HG02852 (cell line): ENCODE measurements at regions not wholly inside any gene's neighbourhood (a gene's known extent, or its start where the extent isn't known, plus 50 kb on each side); places are given as distances from the start of the nearest gene placed in this dataset.

Experiments used
- ATAC-seq: cut with Tn5 transposase; IDR thresholded peaks from one replicate; pipeline ENCODE4 v1.9.1; 2021; ENCODE audit warnings: mild to moderate bottlenecking, moderate library complexity; ENCODE audit not compliant: unreplicated experiment

GRCh38 chr9:81741103-81741502 lies 51.8 kb upstream of the TLE1 start:
- no peak for ATAC-seq

GRCh38 chr9:81748091-81748490 lies 58.7 kb upstream of the TLE1 start:
- no peak for ATAC-seq

- no peak for ATAC-seq
Measured at GRCh38 chr9:81753436-81753835, 64.1 kb upstream of the TLE1 start.

- ATAC-seq: no peak
Measured at GRCh38 chr9:81754245-81754644, 64.9 kb upstream of the TLE1 start.

GRCh38 chr9:81755721-81756120 lies 66.4 kb upstream of the TLE1 start:
- no peak for ATAC-seq

GRCh38 chr9:81756561-81756960 lies 67.2 kb upstream of the TLE1 start:
- no peak for ATAC-seq

- ATAC-seq: no peak
Measured at GRCh38 chr9:81758123-81758797, 68.9 kb upstream of the TLE1 start.

GRCh38 chr9:81759680-81760215 lies 70.4 kb upstream of the TLE1 start:
- ATAC-seq: no peak

- ATAC-seq: no peak
Measured at GRCh38 chr9:81767921-81768320, 78.6 kb upstream of the TLE1 start.

GRCh38 chr9:81771571-81771970 lies 82.2 kb upstream of the TLE1 start:
- no peak for ATAC-seq

GRCh38 chr9:81772144-81772543 lies 82.8 kb upstream of the TLE1 start:
- ATAC-seq: no peak

- ATAC-seq: no peak
Measured at GRCh38 chr9:81776390-81776789, 87.0 kb upstream of the TLE1 start.

- no peak for ATAC-seq
Measured at GRCh38 chr9:81776834-81777233, 87.5 kb upstream of the TLE1 start.

GRCh38 chr9:81777482-81777881 lies 88.1 kb upstream of the TLE1 start:
- ATAC-seq: no peak

- no peak for ATAC-seq
Measured at GRCh38 chr9:81782313-81782995, 93.1 kb upstream of the TLE1 start.

GRCh38 chr9:81787747-81788632 lies 98.6 kb upstream of the TLE1 start:
- ATAC-seq: no peak

GRCh38 chr9:81789721-81790120 lies 100.4 kb upstream of the TLE1 start:
- ATAC-seq: no peak

GRCh38 chr9:81790166-81790565 lies 100.8 kb upstream of the TLE1 start:
- no peak for ATAC-seq

- ATAC-seq: no peak
Measured at GRCh38 chr9:81791076-81791475, 101.7 kb upstream of the TLE1 start.

- ATAC-seq: no peak
Measured at GRCh38 chr9:81798606-81799005, 109.3 kb upstream of the TLE1 start.

- no peak for ATAC-seq
Measured at GRCh38 chr9:81801190-81801589, 111.8 kb upstream of the TLE1 start.
